Esophagus squamous epithelium (tissue), 5 donors: ENCODE measurements at regions not wholly inside any gene's neighbourhood (a gene's known extent, or its start where the extent isn't known, plus 50 kb on each side); places are given as distances from the start of the nearest gene placed in this dataset.

Source experiments
- DNase-seq: peaks from one replicate; lab custom pipeline; 2025; lab: John Stamatoyannopoulos, UW
- H3K27ac ChIP-seq, 4 donors: fragments of 200-600 bp; sonication (generic); one replicate each; pipeline ENCODE4 v1.5.1; 2016 to 2019; ENCODE audit warnings: mild to moderate bottlenecking in 1 of 4
- H3K27me3 ChIP-seq, 4 donors: fragments of 200-600 bp; sonication (generic); 1 replicate in 3 of 4; 2 replicates in 1 of 4; pipeline versions ENCODE4 v1.5.1 to v1.6.0; 2017 to 2021; ENCODE audit warnings: antibody characterized with exemption in 1 of 4
- H3K36me3 ChIP-seq, 3 donors: fragments of 200-600 bp; sonication (generic); one replicate each; pipeline ENCODE4 v1.5.1; 2016 to 2019
- H3K4me1 ChIP-seq, 3 donors: fragments of 200-600 bp; sonication (generic); one replicate each; pipeline ENCODE4 v1.5.1; 2017 to 2019
- H3K4me3 ChIP-seq, 4 donors: fragments of 200-600 bp; sonication (generic); 1 replicate in 3 of 4; 2 replicates in 1 of 4; pipeline ENCODE4 v1.5.1; 2016 to 2019; ENCODE audit warnings: mild to moderate bottlenecking in 2 of 4, moderate library complexity in 1 of 4
- H3K9me3 ChIP-seq, 3 donors: fragments of 200-600 bp; sonication (generic); one replicate each; pipeline ENCODE4 v1.5.1; 2016 to 2019
- POLR2A ChIP-seq, 4 donors: fragments of 450-650 bp; IDR thresholded peaks; one replicate each; pipeline ENCODE4 v1.6.1; 2017; ENCODE audit warnings: antibody characterized with exemption in 4 of 4, mild to moderate bottlenecking in 4 of 4, moderate library complexity in 3 of 4
- WGBS, 2 donors: methylation state at CpG; one replicate each; pipeline ENCODE4 v1.1.5; 2018; 5-methylcytosine and 5-hydroxymethylcytosine counted together
- intact Hi-C: fragments of 100-400 bp; cut with DNase I; formaldehyde crosslinking; loops from one replicate; pipeline ENCODE4 v1.15.0; 2022
- TF ChIP-seq, protein P1 (sequence below), 6 experiments: fragments of 450-650 bp in 4 of 6; fragments of 200-600 bp in 2 of 6; sonication (generic) in 2 of 6; IDR thresholded peaks; one replicate each; pipeline ENCODE4 v1.5.1; 2016 to 2019; ENCODE audit warnings: antibody characterized with exemption in 6 of 6, mild to moderate bottlenecking in 4 of 6, moderate library complexity in 4 of 6
- donor health status: DM: yes; HTN: yes; CAD: no.

- H3K36me3 ChIP-seq, result no peaks in the 10 kb centered on the region
- H3K27ac ChIP-seq, result no peak overlapping the region
- TF ChIP-seq, protein P1, sequence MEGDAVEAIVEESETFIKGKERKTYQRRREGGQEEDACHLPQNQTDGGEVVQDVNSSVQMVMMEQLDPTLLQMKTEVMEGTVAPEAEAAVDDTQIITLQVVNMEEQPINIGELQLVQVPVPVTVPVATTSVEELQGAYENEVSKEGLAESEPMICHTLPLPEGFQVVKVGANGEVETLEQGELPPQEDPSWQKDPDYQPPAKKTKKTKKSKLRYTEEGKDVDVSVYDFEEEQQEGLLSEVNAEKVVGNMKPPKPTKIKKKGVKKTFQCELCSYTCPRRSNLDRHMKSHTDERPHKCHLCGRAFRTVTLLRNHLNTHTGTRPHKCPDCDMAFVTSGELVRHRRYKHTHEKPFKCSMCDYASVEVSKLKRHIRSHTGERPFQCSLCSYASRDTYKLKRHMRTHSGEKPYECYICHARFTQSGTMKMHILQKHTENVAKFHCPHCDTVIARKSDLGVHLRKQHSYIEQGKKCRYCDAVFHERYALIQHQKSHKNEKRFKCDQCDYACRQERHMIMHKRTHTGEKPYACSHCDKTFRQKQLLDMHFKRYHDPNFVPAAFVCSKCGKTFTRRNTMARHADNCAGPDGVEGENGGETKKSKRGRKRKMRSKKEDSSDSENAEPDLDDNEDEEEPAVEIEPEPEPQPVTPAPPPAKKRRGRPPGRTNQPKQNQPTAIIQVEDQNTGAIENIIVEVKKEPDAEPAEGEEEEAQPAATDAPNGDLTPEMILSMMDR (IDR thresholded peaks at IDR 0.05), result no peak
- no peak for TF ChIP-seq POLR2A (IDR thresholded peaks at IDR 0.05)
- H3K27me3 ChIP-seq, result no peaks in the 10 kb centered on the region
- no peaks in the 10 kb centered on the region for H3K4me1 ChIP-seq
- H3K4me3 ChIP-seq, result no peak overlapping the region
- no peaks in the 10 kb centered on the region for H3K9me3 ChIP-seq
- 39 to 41% methylated on average over 4 of the region's 4 CpGs for WGBS, 2 donors
- intact Hi-C loops, result no loop called here
- no peak for DNase-seq
These were observed 271.8 kb upstream of the CTNND2 start for GRCh38 chr5:12175914-12176585.

- H3K27me3 ChIP-seq, result no peaks in the 10 kb centered on the region
- no peak for DNase-seq
- intact Hi-C loops, result no loop called here
- TF ChIP-seq, protein P1 (IDR thresholded peaks at IDR 0.05), result no peak
- no peak for TF ChIP-seq POLR2A (IDR thresholded peaks at IDR 0.05)
- WGBS, 2 donors, result 59 to 75% methylated on average over 2 of the region's 2 CpGs
- H3K27ac ChIP-seq, result no peak overlapping the region
- no peak overlapping the region for H3K4me3 ChIP-seq
- no peaks in the 10 kb centered on the region for H3K4me1 ChIP-seq
- no peaks in the 10 kb centered on the region for H3K9me3 ChIP-seq
- H3K36me3 ChIP-seq, result no peaks in the 10 kb centered on the region
These were observed 270.5 kb upstream of the CTNND2 start for GRCh38 chr5:12174734-12175133.

GRCh38 chr5:12169536-12169935, 265.3 kb upstream of the CTNND2 start:
- Histone ChIP-seq H3K27ac (no peak overlapping the region), H3K4me3 (no peak overlapping the region), H3K36me3 (no peaks in the 10 kb centered on the region), H3K27me3 (no peaks in the 10 kb centered on the region), H3K4me1 (no peaks in the 10 kb centered on the region), H3K9me3 (no peaks in the 10 kb centered on the region)
- 54 to 71% methylated on average over 1 of the region's 1 CpG for WGBS, 2 donors
- intact Hi-C loops, result no loop called here
- TF ChIP-seq, protein P1 (IDR thresholded peaks at IDR 0.05), result no peak
- no peak for TF ChIP-seq POLR2A (IDR thresholded peaks at IDR 0.05)
- DNase-seq, result no peak

DNA sequence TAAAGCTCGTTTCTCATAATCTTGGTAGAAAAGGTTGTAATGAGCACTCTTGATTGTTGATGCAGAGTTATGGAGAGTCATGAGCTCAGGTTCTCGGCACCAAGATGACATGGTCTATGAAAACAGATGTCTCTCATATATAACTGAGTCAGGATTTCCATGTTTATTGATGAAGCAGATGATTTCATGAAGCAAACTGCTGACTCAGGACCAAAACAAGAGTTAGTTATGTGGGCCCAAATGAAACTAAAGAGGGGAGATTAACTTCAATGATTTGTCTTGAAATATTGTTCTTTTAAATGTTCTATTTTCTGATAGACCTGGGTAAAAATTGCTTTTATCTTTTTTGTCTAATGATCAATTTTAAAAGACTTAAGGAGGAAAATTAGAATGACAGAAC, 258.6 kb upstream of the CTNND2 start:
- Histone ChIP-seq H3K27me3 (no peaks in the 10 kb centered on the region), H3K9me3 (peaks cover 0 to 4% (median 0%) of the 10 kb centered on the region in 3 donors), H3K36me3 (no peaks in the 10 kb centered on the region), H3K4me3 (no peak overlapping the region), H3K4me1 (no peaks in the 10 kb centered on the region), H3K27ac (no peak overlapping the region)
- intact Hi-C loops, result no loop called here
- TF ChIP-seq, protein P1 (IDR thresholded peaks at IDR 0.05), result no peak
- TF ChIP-seq POLR2A (IDR thresholded peaks at IDR 0.05), result no peak
- 36 to 51% methylated on average over 2 of the region's 2 CpGs for WGBS, 2 donors
- DNase-seq, result no peak

GRCh38 chr5:12147513-12147912, 243.3 kb upstream of the CTNND2 start:
- Histone ChIP-seq H3K9me3 (no peaks in the 10 kb centered on the region), H3K36me3 (no peaks in the 10 kb centered on the region), H3K27ac (no peak overlapping the region), H3K4me3 (no peak overlapping the region), H3K4me1 (no peaks in the 10 kb centered on the region), H3K27me3 (no peaks in the 10 kb centered on the region)
- no peak for DNase-seq
- no peak for TF ChIP-seq POLR2A (IDR thresholded peaks at IDR 0.05)
- TF ChIP-seq, protein P1 (IDR thresholded peaks at IDR 0.05), result no peak
- intact Hi-C loops, result no loop called here
